ENCODE measurements at regions not wholly inside any gene's neighbourhood (a gene's known extent, or its start where the extent isn't known, plus 50 kb on each side); places are given as distances from the start of the nearest gene placed in this dataset.
"Not testable (repeated sequence)": the region's sequence is repeated elsewhere in the genome, so short reads cannot be mapped to it uniquely, and the experiment has no call there.

GRCh38 chr11:29447821-29448220 lies 569.0 kb downstream of the KCNA4 start:
- H3K9me2 ChIP-seq (replicated peaks; ENCODE audit: low read depth, low read length) = no peaks in the 10 kb centered on the region
- H3K27me3 ChIP-seq (ENCODE audit: insufficient read depth, low read length, poor library complexity, severe bottlenecking) = no peaks in the 10 kb centered on the region
- H3K79me2 ChIP-seq (ENCODE audit: insufficient read depth, low read length) = no peaks in the 10 kb centered on the region
- no peaks in the 10 kb centered on the region for H4K20me1 ChIP-seq (ENCODE audit: insufficient read depth, low read length, poor library complexity, severe bottlenecking)
- no peak overlapping the region for H2AFZ ChIP-seq (ENCODE audit: low read length)
- no peaks in the 10 kb centered on the region for H3K4me1 ChIP-seq (ENCODE audit: insufficient read depth, low read length, poor library complexity, severe bottlenecking)
- TF ChIP-seq CTCF (conservative IDR thresholded peaks at IDR 0.05; ENCODE audit: low read length) (no peak), EZH2phosphoT487 (IDR thresholded peaks at IDR 0.05; ENCODE audit: borderline replicate concordance) (no peak)
- H3K4me3 ChIP-seq (ENCODE audit: low read length, poor library complexity, severe bottlenecking) = no peak overlapping the region
- no peaks in the 10 kb centered on the region for H3K36me3 ChIP-seq (ENCODE audit: insufficient read depth, low read length)
- H3K9ac ChIP-seq (ENCODE audit: low read depth, low read length, poor library complexity, severe bottlenecking) = no peak overlapping the region
- no peak overlapping the region for H3K4me2 ChIP-seq (ENCODE audit: low read depth, low read length, poor library complexity, severe bottlenecking)
- no peaks in the 10 kb centered on the region for H3F3A ChIP-seq (ENCODE audit: low read depth)
- no peaks in the 10 kb centered on the region for H3K9me3 ChIP-seq (ENCODE audit: insufficient read depth, low read depth, low read length)

- Histone ChIP-seq H4K20me1 (ENCODE audit: insufficient read depth, low read length, poor library complexity, severe bottlenecking) (no peaks in the 10 kb centered on the region), H3K4me2 (ENCODE audit: low read depth, low read length, poor library complexity, severe bottlenecking) (no peak overlapping the region), H2AFZ (ENCODE audit: low read length) (no peak overlapping the region), H3F3A (ENCODE audit: low read depth) (no peaks in the 10 kb centered on the region), H3K36me3 (ENCODE audit: insufficient read depth, low read length) (no peaks in the 10 kb centered on the region), H3K9me2 (replicated peaks; ENCODE audit: low read depth, low read length) (no peaks in the 10 kb centered on the region), H3K4me3 (ENCODE audit: low read length, poor library complexity, severe bottlenecking) (no peak overlapping the region), H3K9ac (ENCODE audit: low read depth, low read length, poor library complexity, severe bottlenecking) (no peak overlapping the region), H3K9me3 (ENCODE audit: insufficient read depth, low read depth, low read length) (no peaks in the 10 kb centered on the region), H3K79me2 (ENCODE audit: insufficient read depth, low read length) (no peaks in the 10 kb centered on the region), H3K4me1 (ENCODE audit: insufficient read depth, low read length, poor library complexity, severe bottlenecking) (no peaks in the 10 kb centered on the region), H3K27me3 (ENCODE audit: insufficient read depth, low read length, poor library complexity, severe bottlenecking) (no peaks in the 10 kb centered on the region)
- TF ChIP-seq EZH2phosphoT487 (IDR thresholded peaks at IDR 0.05; ENCODE audit: borderline replicate concordance) = no peak
These were observed 570.7 kb downstream of the KCNA4 start for GRCh38 chr11:29446132-29446531.

GRCh38 chr11:29445191-29445590 lies 571.6 kb downstream of the KCNA4 start:
- H3F3A ChIP-seq (ENCODE audit: low read depth); H3K4me2 ChIP-seq (ENCODE audit: low read depth, low read length, poor library complexity, severe bottlenecking); H3K27me3 ChIP-seq (ENCODE audit: insufficient read depth, low read length, poor library complexity, severe bottlenecking); H3K79me2 ChIP-seq (ENCODE audit: insufficient read depth, low read length); H3K9me2 ChIP-seq (replicated peaks; ENCODE audit: low read depth, low read length); H3K36me3 ChIP-seq (ENCODE audit: insufficient read depth, low read length); H3K9me3 ChIP-seq (ENCODE audit: insufficient read depth, low read depth, low read length); H3K4me1 ChIP-seq (ENCODE audit: insufficient read depth, low read length, poor library complexity, severe bottlenecking); H3K4me3 ChIP-seq (ENCODE audit: low read length, poor library complexity, severe bottlenecking); H4K20me1 ChIP-seq (ENCODE audit: insufficient read depth, low read length, poor library complexity, severe bottlenecking); H3K9ac ChIP-seq (ENCODE audit: low read depth, low read length, poor library complexity, severe bottlenecking); H2AFZ ChIP-seq (ENCODE audit: low read length): not testable (repeated sequence)

- Histone ChIP-seq H3K79me2 (ENCODE audit: insufficient read depth, low read length) (no peaks in the 10 kb centered on the region), H3K9me2 (replicated peaks; ENCODE audit: low read depth, low read length) (no peaks in the 10 kb centered on the region), H3K9me3 (ENCODE audit: insufficient read depth, low read depth, low read length) (no peaks in the 10 kb centered on the region), H3K36me3 (ENCODE audit: insufficient read depth, low read length) (no peaks in the 10 kb centered on the region), H3K27me3 (ENCODE audit: insufficient read depth, low read length, poor library complexity, severe bottlenecking) (no peaks in the 10 kb centered on the region), H4K20me1 (ENCODE audit: insufficient read depth, low read length, poor library complexity, severe bottlenecking) (no peaks in the 10 kb centered on the region), H3K9ac (ENCODE audit: low read depth, low read length, poor library complexity, severe bottlenecking) (no peak overlapping the region), H3K4me1 (ENCODE audit: insufficient read depth, low read length, poor library complexity, severe bottlenecking) (no peaks in the 10 kb centered on the region), H3F3A (ENCODE audit: low read depth) (no peaks in the 10 kb centered on the region), H2AFZ (ENCODE audit: low read length) (no peak overlapping the region), H3K4me2 (ENCODE audit: low read depth, low read length, poor library complexity, severe bottlenecking) (no peak overlapping the region), H3K4me3 (ENCODE audit: low read length, poor library complexity, severe bottlenecking) (no peak overlapping the region)
- TF ChIP-seq CTCF (conservative IDR thresholded peaks at IDR 0.05; ENCODE audit: low read length) (no peak), EZH2phosphoT487 (IDR thresholded peaks at IDR 0.05; ENCODE audit: borderline replicate concordance) (no peak)
These were observed 578.0 kb downstream of the KCNA4 start for GRCh38 chr11:29438815-29439214.

All from Loucy (cell line).